ENCODE measurements at regions not wholly inside any gene's neighbourhood (a gene's known extent, or its start where the extent isn't known, plus 50 kb on each side); places are given as distances from the start of the nearest gene placed in this dataset.

DNA sequence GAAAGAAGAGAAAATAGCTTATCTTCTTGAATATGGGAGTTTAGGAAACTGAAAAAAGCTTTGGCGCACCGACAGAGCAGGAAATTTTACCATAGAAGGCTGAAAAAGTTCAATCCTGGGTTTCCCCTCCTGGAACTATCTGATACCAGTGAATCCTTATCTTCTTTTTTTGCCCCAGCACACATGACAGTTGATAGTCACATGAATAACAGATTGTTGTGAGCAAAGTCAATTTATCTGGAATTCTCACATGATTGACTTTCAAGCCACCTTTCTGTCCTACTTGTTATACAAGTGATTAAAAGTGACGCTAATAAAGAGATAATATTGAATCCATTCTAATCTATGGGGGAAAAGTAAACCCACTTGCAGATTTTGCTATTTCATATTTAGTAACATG lies 365.8 kb upstream of the NPVF start:
- H3K9ac ChIP-seq (ENCODE audit: low read length) = no peak overlapping the region
- no peaks in the 10 kb centered on the region for H3K9me3 ChIP-seq (ENCODE audit: low read length)
- H3K9me2 ChIP-seq (ENCODE audit: insufficient read depth, low read length) = no peaks in the 10 kb centered on the region
- no peaks in the 10 kb centered on the region for H3K27me3 ChIP-seq (ENCODE audit: insufficient read depth, low read depth, low read length)
- no peaks in the 10 kb centered on the region for H4K20me1 ChIP-seq (ENCODE audit: insufficient read depth)
- TF ChIP-seq EZH2 (IDR thresholded peaks at IDR 0.05; ENCODE audit: borderline replicate concordance, insufficient read depth, low read length, poor library complexity, severe bottlenecking) = no peak
- TF ChIP-seq, protein P1, sequence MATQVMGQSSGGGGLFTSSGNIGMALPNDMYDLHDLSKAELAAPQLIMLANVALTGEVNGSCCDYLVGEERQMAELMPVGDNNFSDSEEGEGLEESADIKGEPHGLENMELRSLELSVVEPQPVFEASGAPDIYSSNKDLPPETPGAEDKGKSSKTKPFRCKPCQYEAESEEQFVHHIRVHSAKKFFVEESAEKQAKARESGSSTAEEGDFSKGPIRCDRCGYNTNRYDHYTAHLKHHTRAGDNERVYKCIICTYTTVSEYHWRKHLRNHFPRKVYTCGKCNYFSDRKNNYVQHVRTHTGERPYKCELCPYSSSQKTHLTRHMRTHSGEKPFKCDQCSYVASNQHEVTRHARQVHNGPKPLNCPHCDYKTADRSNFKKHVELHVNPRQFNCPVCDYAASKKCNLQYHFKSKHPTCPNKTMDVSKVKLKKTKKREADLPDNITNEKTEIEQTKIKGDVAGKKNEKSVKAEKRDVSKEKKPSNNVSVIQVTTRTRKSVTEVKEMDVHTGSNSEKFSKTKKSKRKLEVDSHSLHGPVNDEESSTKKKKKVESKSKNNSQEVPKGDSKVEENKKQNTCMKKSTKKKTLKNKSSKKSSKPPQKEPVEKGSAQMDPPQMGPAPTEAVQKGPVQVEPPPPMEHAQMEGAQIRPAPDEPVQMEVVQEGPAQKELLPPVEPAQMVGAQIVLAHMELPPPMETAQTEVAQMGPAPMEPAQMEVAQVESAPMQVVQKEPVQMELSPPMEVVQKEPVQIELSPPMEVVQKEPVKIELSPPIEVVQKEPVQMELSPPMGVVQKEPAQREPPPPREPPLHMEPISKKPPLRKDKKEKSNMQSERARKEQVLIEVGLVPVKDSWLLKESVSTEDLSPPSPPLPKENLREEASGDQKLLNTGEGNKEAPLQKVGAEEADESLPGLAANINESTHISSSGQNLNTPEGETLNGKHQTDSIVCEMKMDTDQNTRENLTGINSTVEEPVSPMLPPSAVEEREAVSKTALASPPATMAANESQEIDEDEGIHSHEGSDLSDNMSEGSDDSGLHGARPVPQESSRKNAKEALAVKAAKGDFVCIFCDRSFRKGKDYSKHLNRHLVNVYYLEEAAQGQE (IDR thresholded peaks at IDR 0.05; ENCODE audit: borderline replicate concordance) = no peak
- no peak for TF ChIP-seq SMC3 (conservative IDR thresholded peaks at IDR 0.05; ENCODE audit: poor library complexity)
- no peak for TF ChIP-seq RAD21 (conservative IDR thresholded peaks at IDR 0.05)
- no peak for TF ChIP-seq EP300 (conservative IDR thresholded peaks at IDR 0.05; ENCODE audit: poor library complexity, severe bottlenecking)
- no peak for TF ChIP-seq POLR2AphosphoS5 (IDR thresholded peaks at IDR 0.05)
- TF ChIP-seq MXI1 (conservative IDR thresholded peaks at IDR 0.05; ENCODE audit: poor library complexity, severe bottlenecking) = no peak
- TF ChIP-seq, protein P2, sequence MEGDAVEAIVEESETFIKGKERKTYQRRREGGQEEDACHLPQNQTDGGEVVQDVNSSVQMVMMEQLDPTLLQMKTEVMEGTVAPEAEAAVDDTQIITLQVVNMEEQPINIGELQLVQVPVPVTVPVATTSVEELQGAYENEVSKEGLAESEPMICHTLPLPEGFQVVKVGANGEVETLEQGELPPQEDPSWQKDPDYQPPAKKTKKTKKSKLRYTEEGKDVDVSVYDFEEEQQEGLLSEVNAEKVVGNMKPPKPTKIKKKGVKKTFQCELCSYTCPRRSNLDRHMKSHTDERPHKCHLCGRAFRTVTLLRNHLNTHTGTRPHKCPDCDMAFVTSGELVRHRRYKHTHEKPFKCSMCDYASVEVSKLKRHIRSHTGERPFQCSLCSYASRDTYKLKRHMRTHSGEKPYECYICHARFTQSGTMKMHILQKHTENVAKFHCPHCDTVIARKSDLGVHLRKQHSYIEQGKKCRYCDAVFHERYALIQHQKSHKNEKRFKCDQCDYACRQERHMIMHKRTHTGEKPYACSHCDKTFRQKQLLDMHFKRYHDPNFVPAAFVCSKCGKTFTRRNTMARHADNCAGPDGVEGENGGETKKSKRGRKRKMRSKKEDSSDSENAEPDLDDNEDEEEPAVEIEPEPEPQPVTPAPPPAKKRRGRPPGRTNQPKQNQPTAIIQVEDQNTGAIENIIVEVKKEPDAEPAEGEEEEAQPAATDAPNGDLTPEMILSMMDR (IDR thresholded peaks at IDR 0.05; ENCODE audit: poor library complexity, severe bottlenecking) = no peak
- no peak for TF ChIP-seq TAF1 (IDR thresholded peaks at IDR 0.05; ENCODE audit: low read depth)
- H3F3A ChIP-seq (ENCODE audit: insufficient read depth, low read length, poor library complexity, severe bottlenecking) = no peaks in the 10 kb centered on the region
- H2AFZ ChIP-seq (ENCODE audit: low read depth, low read length) = no peak overlapping the region
- H3K36me3 ChIP-seq (ENCODE audit: insufficient read depth, low read length) = no peaks in the 10 kb centered on the region
- no peak overlapping the region for H3K4me2 ChIP-seq (ENCODE audit: low read length)
- no peaks in the 10 kb centered on the region for H3K79me2 ChIP-seq (replicated peaks; ENCODE audit: insufficient read depth, low read length)
- H3K4me3 ChIP-seq (ENCODE audit: low read length) = no peak overlapping the region
- H3K27ac ChIP-seq (ENCODE audit: low read length) = no peak overlapping the region

DNA sequence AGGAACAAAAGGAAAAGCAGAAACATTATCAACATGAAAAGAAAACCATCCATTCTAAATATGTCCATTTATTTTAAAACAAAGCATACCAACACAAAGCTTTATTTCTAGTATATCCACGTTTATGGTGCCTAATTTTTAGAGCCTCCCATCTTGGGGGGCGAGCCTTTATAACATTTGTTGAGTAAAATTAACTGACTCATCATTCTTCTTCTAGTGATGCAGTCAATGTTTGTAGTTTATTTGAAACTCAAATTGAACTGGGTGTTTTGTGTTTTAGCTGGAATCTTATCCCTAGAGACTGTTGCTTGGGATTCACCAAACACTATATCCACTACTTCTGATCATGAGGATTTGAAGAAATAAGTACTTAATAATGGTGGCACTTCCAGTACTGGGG lies 366.4 kb upstream of the NPVF start:
- Histone ChIP-seq H3K9ac (ENCODE audit: low read length) (no peak overlapping the region), H3K79me2 (replicated peaks; ENCODE audit: insufficient read depth, low read length) (no peaks in the 10 kb centered on the region), H3K4me2 (ENCODE audit: low read length) (no peak overlapping the region), H4K20me1 (ENCODE audit: insufficient read depth) (no peaks in the 10 kb centered on the region), H2AFZ (ENCODE audit: low read depth, low read length) (no peak overlapping the region), H3K27ac (ENCODE audit: low read length) (no peak overlapping the region), H3K9me2 (ENCODE audit: insufficient read depth, low read length) (no peaks in the 10 kb centered on the region), H3K9me3 (ENCODE audit: low read length) (no peaks in the 10 kb centered on the region), H3F3A (ENCODE audit: insufficient read depth, low read length, poor library complexity, severe bottlenecking) (no peaks in the 10 kb centered on the region), H3K27me3 (ENCODE audit: insufficient read depth, low read depth, low read length) (no peaks in the 10 kb centered on the region), H3K36me3 (ENCODE audit: insufficient read depth, low read length) (no peaks in the 10 kb centered on the region), H3K4me3 (ENCODE audit: low read length) (no peak overlapping the region)
- TF ChIP-seq MXI1 (conservative IDR thresholded peaks at IDR 0.05; ENCODE audit: poor library complexity, severe bottlenecking) (no peak), POLR2AphosphoS5 (IDR thresholded peaks at IDR 0.05) (no peak), EZH2 (IDR thresholded peaks at IDR 0.05; ENCODE audit: borderline replicate concordance, insufficient read depth, low read length, poor library complexity, severe bottlenecking) (no peak), RAD21 (conservative IDR thresholded peaks at IDR 0.05) (no peak), SMC3 (conservative IDR thresholded peaks at IDR 0.05; ENCODE audit: poor library complexity) (no peak), TAF1 (IDR thresholded peaks at IDR 0.05; ENCODE audit: low read depth) (no peak), EP300 (conservative IDR thresholded peaks at IDR 0.05; ENCODE audit: poor library complexity, severe bottlenecking) (no peak)
- TF ChIP-seq, protein P2 (IDR thresholded peaks at IDR 0.05; ENCODE audit: poor library complexity, severe bottlenecking) = no peak
- TF ChIP-seq, protein P1 (IDR thresholded peaks at IDR 0.05; ENCODE audit: borderline replicate concordance) = no peak

All from neural cell (in vitro differentiated cells).